Hepatocyte (in vitro differentiated cells): ENCODE measurements at regions not wholly inside any gene's neighbourhood (a gene's known extent, or its start where the extent isn't known, plus 50 kb on each side); places are given as distances from the start of the nearest gene placed in this dataset.
"Not testable (repeated sequence)": the region's sequence is repeated elsewhere in the genome, so short reads cannot be mapped to it uniquely, and the experiment has no call there.

Experiments used
- DNase-seq: peaks from one replicate; pipeline ENCODE4 v3.0.0-alpha.2; 2016; ENCODE audit warnings: low spot score
- H2AFZ ChIP-seq: fragments of 200-600 bp; sonication (generic); 2 replicates; pipeline ENCODE4 v1.6.0; 2016; ENCODE audit warnings: antibody characterized with exemption, mild to moderate bottlenecking
- H3K27ac ChIP-seq: fragments of 200-600 bp; sonication (generic); 2 replicates; pipeline ENCODE4 v1.5.1; 2016; ENCODE audit warnings: mild to moderate bottlenecking
- H3K27me3 ChIP-seq: fragments of 200-600 bp; sonication (generic); 2 replicates; pipeline ENCODE4 v1.6.1; 2016
- H3K36me3 ChIP-seq: fragments of 200-600 bp; sonication (generic); replicated peaks from 2 replicates; pipeline ENCODE4 v1.5.1; 2016; ENCODE audit warnings: low read depth; ENCODE audit not compliant: insufficient read depth
- H3K4me1 ChIP-seq: fragments of 200-600 bp; sonication (generic); 2 replicates; pipeline ENCODE4 v1.5.1; 2016; ENCODE audit warnings: mild to moderate bottlenecking, moderate library complexity; ENCODE audit not compliant: insufficient read depth
- H3K4me2 ChIP-seq: fragments of 200-600 bp; sonication (generic); 2 replicates; pipeline ENCODE4 v1.6.0; 2016
- H3K4me3 ChIP-seq: fragments of 200-600 bp; sonication (generic); 2 replicates; pipeline ENCODE4 v1.5.1; 2016; ENCODE audit warnings: mild to moderate bottlenecking
- H3K79me2 ChIP-seq: fragments of 200-600 bp; sonication (generic); 2 replicates; pipeline ENCODE4 v1.6.0; 2017; ENCODE audit warnings: mild to moderate bottlenecking
- H3K9me2 ChIP-seq: fragments of 200-600 bp; sonication (generic); replicated peaks from 2 replicates; pipeline ENCODE4 v1.6.0; 2017; ENCODE audit warnings: mild to moderate bottlenecking; ENCODE audit not compliant: insufficient read depth
- H3K9me3 ChIP-seq: fragments of 200-600 bp; sonication (generic); 2 replicates; pipeline ENCODE4 v1.5.1; 2016; ENCODE audit warnings: low read depth, mild to moderate bottlenecking
- H4K20me1 ChIP-seq: fragments of 200-600 bp; sonication (generic); 2 replicates; pipeline ENCODE4 v1.6.0; 2016; ENCODE audit warnings: mild to moderate bottlenecking; ENCODE audit not compliant: insufficient read depth, poor library complexity, severe bottlenecking
- EZH2 ChIP-seq: fragments of 200-600 bp; sonication (generic); IDR thresholded peaks from 2 replicates; pipeline ENCODE4 v1.6.1; 2016; ENCODE audit warnings: antibody characterized with exemption, mild to moderate bottlenecking, borderline replicate concordance
- EZH2phosphoT487 ChIP-seq: fragments of 200-600 bp; sonication (generic); IDR thresholded peaks from one replicate; pipeline ENCODE4 v1.6.1; 2018; ENCODE audit warnings: antibody characterized with exemption, mild to moderate bottlenecking, low read depth, moderate library complexity; ENCODE audit not compliant: unreplicated experiment, severe bottlenecking
- WGBS: methylation state at CpG from one replicate; pipeline ENCODE4 v1.1.6; 2016; ENCODE audit warnings: low lambda C conversion rate; ENCODE audit errors: missing lambda C conversion rate; 5-methylcytosine and 5-hydroxymethylcytosine counted together
- TF ChIP-seq, protein P1 (sequence below): fragments of 200-600 bp; sonication (generic); IDR thresholded peaks from 2 replicates; pipeline ENCODE4 v1.5.1; 2016; ENCODE audit warnings: antibody characterized with exemption, mild to moderate bottlenecking; ENCODE audit not compliant: poor library complexity

DNA sequence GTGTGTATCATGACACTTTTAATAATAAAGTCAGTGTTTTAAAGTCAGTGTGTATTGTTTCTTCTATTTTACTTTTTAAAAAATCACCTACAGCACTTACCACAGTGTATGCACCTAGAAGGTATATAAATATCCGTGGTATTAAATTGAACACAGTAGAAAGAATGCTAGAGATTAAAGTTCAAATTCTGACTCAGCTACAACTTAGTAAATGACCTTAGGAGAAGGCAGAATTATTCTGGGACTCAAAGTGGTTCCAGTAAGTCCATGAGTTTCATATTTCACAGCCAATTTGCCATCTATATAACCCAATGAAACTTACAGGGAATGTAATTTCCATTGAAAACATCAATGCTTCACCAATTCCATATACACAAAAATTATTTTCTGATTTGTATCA is 52.7 kb upstream of the MAP4 start:
- 68% methylated on average over 1 of the region's 1 CpG for WGBS
- Histone ChIP-seq H3K4me2 (peak overlapping the region; percentile 23), H3K9me3 (no peaks in the 10 kb centered on the region), H3K27ac (peak overlapping the region; percentile 53), H2AFZ (no peak overlapping the region), H3K9me2 (no peaks in the 10 kb centered on the region), H3K4me3 (no peak overlapping the region), H3K36me3 (no peaks in the 10 kb centered on the region), H3K79me2 (peaks cover 100% of the 10 kb centered on the region), H3K4me1 (peaks cover 11% of the 10 kb centered on the region), H4K20me1 (peaks cover 88% of the 10 kb centered on the region), H3K27me3 (no peaks in the 10 kb centered on the region)
- no peak for TF ChIP-seq EZH2
- TF ChIP-seq, protein P1, sequence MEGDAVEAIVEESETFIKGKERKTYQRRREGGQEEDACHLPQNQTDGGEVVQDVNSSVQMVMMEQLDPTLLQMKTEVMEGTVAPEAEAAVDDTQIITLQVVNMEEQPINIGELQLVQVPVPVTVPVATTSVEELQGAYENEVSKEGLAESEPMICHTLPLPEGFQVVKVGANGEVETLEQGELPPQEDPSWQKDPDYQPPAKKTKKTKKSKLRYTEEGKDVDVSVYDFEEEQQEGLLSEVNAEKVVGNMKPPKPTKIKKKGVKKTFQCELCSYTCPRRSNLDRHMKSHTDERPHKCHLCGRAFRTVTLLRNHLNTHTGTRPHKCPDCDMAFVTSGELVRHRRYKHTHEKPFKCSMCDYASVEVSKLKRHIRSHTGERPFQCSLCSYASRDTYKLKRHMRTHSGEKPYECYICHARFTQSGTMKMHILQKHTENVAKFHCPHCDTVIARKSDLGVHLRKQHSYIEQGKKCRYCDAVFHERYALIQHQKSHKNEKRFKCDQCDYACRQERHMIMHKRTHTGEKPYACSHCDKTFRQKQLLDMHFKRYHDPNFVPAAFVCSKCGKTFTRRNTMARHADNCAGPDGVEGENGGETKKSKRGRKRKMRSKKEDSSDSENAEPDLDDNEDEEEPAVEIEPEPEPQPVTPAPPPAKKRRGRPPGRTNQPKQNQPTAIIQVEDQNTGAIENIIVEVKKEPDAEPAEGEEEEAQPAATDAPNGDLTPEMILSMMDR, result no peak
- no peak for TF ChIP-seq EZH2phosphoT487
- DNase-seq, result no peak

DNA sequence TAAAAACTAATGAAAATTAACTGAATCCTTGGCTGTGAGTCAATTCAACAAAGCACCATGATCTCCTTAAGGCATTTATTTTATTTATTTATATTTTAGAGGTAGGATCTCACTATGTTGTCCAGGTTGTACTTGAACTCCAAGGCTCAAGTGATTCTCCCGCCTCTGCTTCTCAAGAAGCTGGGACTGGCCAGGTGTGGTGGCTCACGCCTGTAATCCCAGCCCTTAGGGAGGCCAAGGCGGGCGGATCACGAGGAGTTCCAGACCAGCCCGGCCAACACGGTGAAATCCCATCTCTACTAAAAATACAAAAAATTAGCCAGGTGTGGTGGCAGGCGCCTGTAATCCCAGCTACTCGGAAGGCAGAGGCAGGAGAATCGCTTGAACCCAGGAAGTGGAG is 52.1 kb upstream of the MAP4 start:
- H3K9me3 ChIP-seq, H3K27ac ChIP-seq, H3K36me3 ChIP-seq, H3K9me2 ChIP-seq, H3K27me3 ChIP-seq, DNase-seq, H3K4me2 ChIP-seq, H3K4me3 ChIP-seq, H2AFZ ChIP-seq: not testable (repeated sequence)
- H3K79me2 ChIP-seq, result peaks cover 100% of the 10 kb centered on the region
- 97% methylated on average over 10 of the region's 10 CpGs for WGBS
- H3K4me1 ChIP-seq, result peaks cover 11% of the 10 kb centered on the region
- peaks cover 88% of the 10 kb centered on the region for H4K20me1 ChIP-seq

GRCh38 chr3:48067271-48067670 is 51.1 kb upstream of the MAP4 start:
- no peak for DNase-seq
- Histone ChIP-seq H3K79me2 (peaks cover 100% of the 10 kb centered on the region), H2AFZ (no peak overlapping the region), H3K4me2 (no peak overlapping the region), H3K36me3 (no peaks in the 10 kb centered on the region), H3K9me2 (no peaks in the 10 kb centered on the region), H3K27ac (no peak overlapping the region), H3K9me3 (no peaks in the 10 kb centered on the region), H3K27me3 (no peaks in the 10 kb centered on the region), H3K4me1 (peaks cover 11% of the 10 kb centered on the region), H3K4me3 (no peak overlapping the region), H4K20me1 (peaks cover 78% of the 10 kb centered on the region)
- TF ChIP-seq, protein P1, result no peak
- TF ChIP-seq EZH2 (no peak), EZH2phosphoT487 (no peak)
- 97% methylated on average over 4 of the region's 4 CpGs for WGBS
